ENCODE measurements at regions not wholly inside any gene's neighbourhood (a gene's known extent, or its start where the extent isn't known, plus 50 kb on each side); places are given as distances from the start of the nearest gene placed in this dataset.
"Not testable (repeated sequence)": the region's sequence is repeated elsewhere in the genome, so short reads cannot be mapped to it uniquely, and the experiment has no call there.

GRCh38 chr10:58070956-58071355 is 196.7 kb downstream of the IPMK start:
- no peak for DNase-seq
- intact Hi-C loops (cut with DNase I): no loop called here

GRCh38 chr10:58068809-58069208 is 198.9 kb downstream of the IPMK start:
- intact Hi-C loops (cut with DNase I): loop anchor here (5.0 to 10.0 kb wide), 3 partner anchors 352 to 734 kb away; no protein-coding TSS in a partner anchor
- no peak for DNase-seq

GRCh38 chr10:58066979-58067378 is 200.7 kb downstream of the IPMK start:
- no peak for DNase-seq
- intact Hi-C loops (cut with DNase I): loop anchor here (5.0 to 10.0 kb wide), 3 partner anchors 350 to 732 kb away; no protein-coding TSS in a partner anchor

- DNase-seq: no peak
- intact Hi-C loops (cut with DNase I): loop anchor here (5.0 to 10.0 kb wide), 3 partner anchors 349 to 731 kb away; no protein-coding TSS in a partner anchor
These were observed 201.6 kb downstream of the IPMK start for GRCh38 chr10:58066126-58066525.

GRCh38 chr10:58065529-58065815 is 202.2 kb downstream of the IPMK start:
- intact Hi-C loops (cut with DNase I): loop anchor here (5.0 to 10.0 kb wide), 3 partner anchors 348 to 731 kb away; no protein-coding TSS in a partner anchor

GRCh38 chr10:58064714-58065528 is 202.8 kb downstream of the IPMK start:
- intact Hi-C loops (cut with DNase I): loop anchor here (5.0 to 10.0 kb wide), 3 partner anchors 348 to 730 kb away; no protein-coding TSS in a partner anchor
- DNase-seq: peak in 2 of 10 donors; percentile 5 to 14

More at GRCh38 chr10:58065529-58065815, 202.2 kb downstream of the IPMK start:
- DNase-seq: no peak

GRCh38 chr10:58063861-58064480 is 203.7 kb downstream of the IPMK start:
- DNase-seq: no peak
- intact Hi-C loops (cut with DNase I): loop anchor here (10.0 kb wide), 1 partner anchor 729 kb away; no protein-coding TSS in a partner anchor

- DNase-seq; intact Hi-C loops (cut with DNase I): not testable (repeated sequence)
These were observed 209.0 kb downstream of the IPMK start for GRCh38 chr10:58058683-58059082.

- intact Hi-C loops (cut with DNase I): no loop called here
These were observed 212.8 kb downstream of the IPMK start for GRCh38 chr10:58054881-58055280.

GRCh38 chr10:58052772-58053171 is 214.9 kb downstream of the IPMK start:
- DNase-seq: no peak
- intact Hi-C loops (cut with DNase I): no loop called here

More at GRCh38 chr10:58054881-58055280, 212.8 kb downstream of the IPMK start:
- no peak for DNase-seq

- intact Hi-C loops (cut with DNase I): no loop called here
- DNase-seq: no peak
These were observed 217.1 kb downstream of the IPMK start for GRCh38 chr10:58050575-58050974.

GRCh38 chr10:58048936-58049335 is 218.8 kb downstream of the IPMK start:
- intact Hi-C loops (cut with DNase I): no loop called here
- no peak for DNase-seq

- intact Hi-C loops (cut with DNase I): no loop called here
- DNase-seq: no peak
These were observed 223.6 kb downstream of the IPMK start for GRCh38 chr10:58044072-58044471.

- intact Hi-C loops (cut with DNase I): no loop called here
- DNase-seq: no peak
These were observed 225.8 kb downstream of the IPMK start for GRCh38 chr10:58041901-58042300.

- DNase-seq: no peak
- intact Hi-C loops (cut with DNase I): no loop called here
These were observed 237.5 kb downstream of the IPMK start for GRCh38 chr10:58030208-58030607.

GRCh38 chr10:58028597-58029366 is 238.9 kb downstream of the IPMK start:
- intact Hi-C loops (cut with DNase I): no loop called here
- no peak for DNase-seq

GRCh38 chr10:58027426-58027825 is 240.3 kb downstream of the IPMK start:
- no peak for DNase-seq
- intact Hi-C loops (cut with DNase I): no loop called here

GRCh38 chr10:58026036-58026435 is 241.7 kb downstream of the IPMK start:
- no peak for DNase-seq
- intact Hi-C loops (cut with DNase I): no loop called here

GRCh38 chr10:58023341-58024073 is 244.2 kb downstream of the IPMK start:
- no peak for DNase-seq
- intact Hi-C loops (cut with DNase I): no loop called here

- DNase-seq: no peak
- intact Hi-C loops (cut with DNase I): no loop called here
These were observed 247.7 kb downstream of the IPMK start for GRCh38 chr10:58019863-58020537.
